ENCODE measurements at regions not wholly inside any gene's neighbourhood (a gene's known extent, or its start where the extent isn't known, plus 50 kb on each side); places are given as distances from the start of the nearest gene placed in this dataset.

DNA sequence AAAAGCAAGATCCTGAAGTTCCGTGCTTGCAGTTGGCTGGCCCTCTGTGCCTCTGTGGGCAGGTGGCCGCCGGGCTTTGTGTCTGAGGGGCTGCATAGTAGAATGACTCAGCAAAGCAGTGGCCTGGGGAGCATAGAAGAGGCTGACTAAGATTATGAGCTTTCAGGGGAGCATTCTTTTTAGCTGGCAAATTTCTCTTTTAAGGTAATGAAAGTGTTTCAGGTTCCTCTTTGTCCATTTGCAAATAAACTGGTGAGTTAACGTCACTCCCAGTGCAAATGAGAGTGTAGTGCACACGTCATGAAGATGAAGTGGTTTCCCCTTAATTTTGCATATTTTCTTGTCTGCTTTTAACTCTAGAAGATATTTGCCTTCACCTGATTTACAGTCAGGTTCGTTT lies 98.6 kb downstream of the BCL2L11 start:
- H3K4me3 ChIP-seq, result no peak overlapping the region
- no peak overlapping the region for H3K27ac ChIP-seq

- Histone ChIP-seq H3K27ac (no peak overlapping the region), H3K4me3 (no peak overlapping the region)
Observed at GRCh38 chr2:111219734-111220505, 99.2 kb downstream of the BCL2L11 start.

- H3K4me3 ChIP-seq, result no peak overlapping the region
- H3K27ac ChIP-seq, result no peak overlapping the region
Observed at GRCh38 chr2:111220962-111221361, 100.2 kb downstream of the BCL2L11 start.

- H3K4me3 ChIP-seq, result no peak overlapping the region
Observed at GRCh38 chr2:111221701-111222100, 101.0 kb downstream of the BCL2L11 start.

DNA sequence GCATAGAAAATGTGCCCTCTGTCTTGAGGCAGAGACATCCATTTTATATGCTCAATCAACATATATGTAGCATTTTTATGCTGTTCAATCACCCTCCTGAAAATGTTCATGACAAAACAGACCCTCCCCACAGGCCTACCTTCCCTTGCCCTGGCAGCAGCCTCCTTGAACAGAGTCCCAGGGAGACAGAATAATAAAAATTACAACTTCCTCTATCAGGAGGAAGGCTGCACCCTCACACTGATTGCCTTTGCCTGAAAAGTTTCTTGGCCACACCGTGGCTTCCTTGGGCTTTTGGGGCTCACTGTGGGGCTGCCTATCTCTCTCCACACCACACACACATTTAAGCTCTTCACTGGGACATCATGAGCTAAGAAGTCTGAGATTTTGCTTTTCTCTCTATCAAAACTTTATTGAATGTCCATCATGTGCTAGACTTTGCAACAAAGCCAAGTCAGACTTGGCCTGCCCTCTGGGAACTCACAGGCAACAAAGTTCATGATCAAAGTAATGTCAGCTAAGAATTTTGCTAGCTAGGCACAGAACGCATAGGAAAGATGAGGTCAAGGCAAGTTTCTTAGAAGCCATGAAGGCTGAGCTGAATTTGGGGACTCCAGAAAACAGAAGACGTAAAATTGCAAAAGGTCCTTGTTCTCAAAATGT lies 101.6 kb downstream of the BCL2L11 start:
- no peak overlapping the region for H3K4me3 ChIP-seq
- no peak overlapping the region for H3K27ac ChIP-seq

More at GRCh38 chr2:111221701-111222100, 101.0 kb downstream of the BCL2L11 start:
- no peak overlapping the region for H3K27ac ChIP-seq

DNA sequence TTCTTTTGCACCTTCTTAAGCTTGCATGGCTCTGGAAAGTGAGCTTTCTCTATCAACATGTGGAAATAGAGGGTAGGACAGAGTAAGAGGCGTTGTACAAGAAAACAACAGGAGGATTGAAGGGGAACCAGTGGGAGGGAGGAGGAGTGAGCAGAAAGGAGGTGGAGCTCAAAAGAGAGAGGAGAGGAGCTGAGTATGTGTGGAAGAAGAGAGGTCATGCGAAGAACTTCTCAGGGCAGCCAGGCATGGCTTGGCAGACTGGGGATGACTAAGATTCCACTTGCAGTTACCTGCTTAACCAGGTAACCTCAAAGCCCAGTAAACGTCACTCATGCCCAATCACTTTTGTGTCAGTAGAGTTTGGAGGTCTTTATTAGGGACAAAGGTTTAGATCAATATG lies 105.1 kb downstream of the BCL2L11 start:
- Histone ChIP-seq H3K4me3 (no peak overlapping the region), H3K27ac (no peak overlapping the region)

- Histone ChIP-seq H3K27ac (peak overlapping the region in 1 of 21 experiments; percentile 31), H3K4me3 (no peak overlapping the region)
Observed at GRCh38 chr2:111226876-111227700, 106.4 kb downstream of the BCL2L11 start.

DNA sequence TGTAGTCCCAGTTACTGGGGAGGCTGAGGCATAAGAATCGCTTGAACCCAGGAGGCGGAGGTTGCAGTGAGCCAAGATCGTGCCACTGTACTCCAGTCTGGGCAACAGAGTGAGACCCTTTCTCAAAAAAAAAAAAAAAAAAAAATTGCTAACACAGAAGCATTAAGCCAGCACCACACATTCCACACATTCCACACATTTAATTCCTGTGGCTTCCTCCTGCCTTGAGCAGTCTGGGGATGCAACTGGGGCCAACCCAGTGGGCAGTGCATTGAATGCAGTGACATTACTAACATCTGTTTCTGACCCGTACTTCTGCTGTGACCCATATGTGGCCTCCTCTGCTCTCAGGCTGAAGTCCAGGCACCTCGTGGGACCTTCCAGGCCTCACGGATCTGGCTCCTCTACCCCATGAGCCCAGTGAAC lies 107.0 kb downstream of the BCL2L11 start:
- peak overlapping the region in 1 of 21 experiments; percentile 31 for H3K27ac ChIP-seq
- H3K4me3 ChIP-seq, result no peak overlapping the region

- no peak overlapping the region for H3K4me3 ChIP-seq
- no peak overlapping the region for H3K27ac ChIP-seq
Observed at GRCh38 chr2:111231532-111232252, 111.0 kb downstream of the BCL2L11 start.

- Histone ChIP-seq H3K4me3 (no peak overlapping the region), H3K27ac (peak overlapping the region in 1 of 21 experiments; percentile 26)
Observed at GRCh38 chr2:111235192-111236015, 114.7 kb downstream of the BCL2L11 start.

GRCh38 chr2:111236025-111236424 lies 115.3 kb downstream of the BCL2L11 start:
- no peak overlapping the region for H3K27ac ChIP-seq
- no peak overlapping the region for H3K4me3 ChIP-seq

DNA sequence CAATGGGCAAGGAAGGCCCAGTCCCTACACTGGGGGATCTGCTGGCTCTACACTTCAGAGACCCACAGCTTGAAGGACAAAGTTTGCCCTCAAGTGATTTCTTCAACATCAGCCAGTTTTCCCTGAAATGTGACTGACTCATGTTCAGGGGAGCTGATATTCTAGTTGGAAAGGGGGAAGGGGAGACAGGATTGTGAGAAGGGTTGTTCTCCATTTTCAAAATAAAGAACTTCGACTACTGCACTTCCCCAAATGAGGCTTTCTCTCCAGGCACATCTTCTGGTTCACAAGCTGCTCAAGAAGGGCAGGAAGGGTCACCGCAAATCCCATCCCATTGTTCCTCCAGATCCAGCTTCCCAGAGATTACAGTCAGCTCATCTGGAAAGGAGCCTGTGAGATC lies 117.6 kb downstream of the BCL2L11 start:
- Histone ChIP-seq H3K27ac (no peak overlapping the region), H3K4me3 (no peak overlapping the region)

DNA sequence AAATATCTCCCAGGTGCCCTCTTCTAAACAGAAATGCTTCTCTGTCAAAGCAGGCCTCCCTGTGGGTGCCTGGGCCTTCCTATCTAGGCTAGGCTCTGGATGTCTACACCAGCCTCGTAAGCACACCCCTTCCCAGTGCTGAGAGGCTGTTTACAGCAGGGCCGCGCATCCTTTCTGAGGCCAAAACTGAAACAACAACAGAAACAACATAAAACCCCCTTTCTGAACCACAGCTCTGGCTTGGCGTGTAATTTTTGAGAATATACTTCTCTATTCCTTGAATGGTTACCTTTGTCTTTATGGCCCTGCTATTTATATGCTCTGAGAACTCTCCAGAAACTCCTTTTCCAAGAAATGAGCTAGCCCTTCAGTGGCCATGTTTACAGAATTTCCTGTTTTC lies 118.4 kb downstream of the BCL2L11 start:
- no peak overlapping the region for H3K27ac ChIP-seq
- H3K4me3 ChIP-seq, result no peak overlapping the region

GRCh38 chr2:111239581-111240249 lies 119.0 kb downstream of the BCL2L11 start:
- H3K4me3 ChIP-seq, result no peak overlapping the region
- H3K27ac ChIP-seq, result no peak overlapping the region

DNA sequence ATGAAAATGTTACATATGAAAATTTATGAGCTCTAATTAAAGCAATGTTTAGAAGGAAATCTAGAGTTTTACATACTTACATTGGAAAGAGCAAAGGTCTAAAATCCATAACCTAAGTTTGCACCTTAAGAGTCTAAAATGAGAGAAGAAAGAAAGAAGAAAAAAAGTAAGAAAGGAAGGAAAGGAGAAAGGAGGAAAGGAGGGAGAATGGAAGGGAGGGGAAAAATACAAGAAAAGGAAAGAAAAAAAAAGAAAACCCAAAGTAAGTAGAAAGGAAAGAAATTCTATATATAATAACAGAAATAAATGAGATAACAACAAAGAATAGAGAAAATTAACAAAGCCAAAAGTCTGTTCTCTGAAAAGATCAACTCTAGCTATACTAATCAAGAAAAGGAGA lies 122.6 kb downstream of the BCL2L11 start:
- Histone ChIP-seq H3K27ac (no peak overlapping the region), H3K4me3 (no peak overlapping the region)

GRCh38 chr2:111244864-111245263 lies 124.2 kb downstream of the BCL2L11 start:
- H3K4me3 ChIP-seq, result no peak overlapping the region
- no peak overlapping the region for H3K27ac ChIP-seq

DNA sequence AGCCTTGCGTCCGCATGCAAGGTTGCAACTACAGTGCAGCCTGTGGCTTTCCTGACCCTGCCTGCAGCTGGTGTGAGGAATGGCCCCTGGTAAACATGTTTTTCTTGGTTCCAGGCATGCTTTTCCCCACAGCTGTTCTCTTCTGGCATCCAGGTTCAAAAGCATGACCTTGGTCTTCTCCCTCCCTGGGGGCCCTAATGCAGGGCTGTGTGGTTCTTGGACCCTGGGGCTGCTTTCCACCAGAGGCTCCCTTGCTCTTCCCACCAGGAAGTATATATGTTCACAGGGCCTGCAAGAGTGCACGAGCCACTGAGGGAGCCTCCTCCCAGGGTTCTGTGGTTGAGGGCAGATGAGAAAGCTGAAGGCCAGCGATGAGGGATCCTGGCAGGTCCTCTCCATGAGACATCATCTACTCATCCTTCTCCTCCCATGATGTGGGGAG lies 125.9 kb downstream of the BCL2L11 start:
- Histone ChIP-seq H3K4me3 (no peak overlapping the region), H3K27ac (no peak overlapping the region)

- Histone ChIP-seq H3K27ac (no peak overlapping the region), H3K4me3 (no peak overlapping the region)
Observed at GRCh38 chr2:111247491-111247890, 126.8 kb downstream of the BCL2L11 start.

Measured in skin epidermis (tissue), 12 donors.